Prostate gland (tissue), 2 donors: ENCODE measurements at regions not wholly inside any gene's neighbourhood (a gene's known extent, or its start where the extent isn't known, plus 50 kb on each side); places are given as distances from the start of the nearest gene placed in this dataset.

Experiments
- CTCF ChIP-seq, 4 experiments: fragments of 200-600 bp in 2 of 4; fragments of 450-650 bp in 2 of 4; sonication (generic) in 2 of 4; IDR thresholded peaks; 1 replicate in 3 of 4; 2 replicates in 1 of 4; pipeline ENCODE4 v1.5.1; 2016 to 2019; ENCODE audit warnings: antibody characterized with exemption in 4 of 4, mild to moderate bottlenecking in 2 of 4, moderate library complexity in 2 of 4
- POLR2A ChIP-seq: fragments of 450-650 bp; IDR thresholded peaks from one replicate; pipeline ENCODE4 v1.6.1; 2016; ENCODE audit warnings: antibody characterized with exemption, mild to moderate bottlenecking
- POLR2AphosphoS5 ChIP-seq: sonication (generic); formaldehyde crosslinking; IDR thresholded peaks from one replicate; pipeline ENCODE4 v1.6.1; 2017; ENCODE audit warnings: antibody characterized with exemption

- TF ChIP-seq CTCF (IDR thresholded peaks at IDR 0.05) = no peak
- no peak for TF ChIP-seq POLR2A
- TF ChIP-seq POLR2AphosphoS5 = no peak
Observed at GRCh38 chr2:161031511-161031910, 128.7 kb upstream of the TANK start.
